HepG2 (cell line): ENCODE measurements at regions not wholly inside any gene's neighbourhood (a gene's known extent, or its start where the extent isn't known, plus 50 kb on each side); places are given as distances from the start of the nearest gene placed in this dataset.

Source experiments
- ATAC-seq: fragments of 200-7000 bp; cut with Tn5 transposase; 3 replicates; pipeline ENCODE4 v1.9.1; 2020; ENCODE audit warnings: mild to moderate bottlenecking, moderate library complexity
- BruUV-seq: library from RNA; stranded (reverse); fragments of 400-500 nt; replicated peaks from 2 replicates; lab custom pipeline; 2021; lab: Mats Ljungman, UMichigan
- CTCF ChIA-PET: fragments of 300-600 bp; formaldehyde crosslinking; extraction: SDS; loops from one replicate; lab custom pipeline; 2021; ENCODE audit warnings: low total read pairs, inconsistent platforms, low intra/inter-chr PET ratio; lab: Yijun Ruan, JAX
- POLR2A ChIA-PET: fragments of 350-600 bp; sonication (Branson Sonifier 250); formaldehyde crosslinking; loops from one replicate; lab custom pipeline; 2020; ENCODE audit warnings: antibody characterized with exemption, inconsistent platforms; lab: Yijun Ruan, JAX
- DNase-seq: peaks from one replicate; pipeline ENCODE4 v3.0.0-alpha.2; 2015; ENCODE audit warnings: low spot score
- FAIRE-seq: peaks from 3 replicates; lab custom pipeline; 2011; peaks lifted over from hg19 to GRCh38; lab: Jason Lieb, UNC
- H2AFZ ChIP-seq: one replicate; pipeline ENCODE4 v1.6.1; 2011; ENCODE audit warnings: low read length, inconsistent platforms
- H3K27ac ChIP-seq: fragments of 300-600 bp; 3 replicates; pipeline ENCODE4 v1.8.0; 2011; ENCODE audit warnings: mixed run types, mild to moderate bottlenecking, mixed read lengths, low read length, inconsistent platforms; ENCODE audit not compliant: insufficient read depth; ENCODE audit errors: extremely low read length
- H3K27me3 ChIP-seq, 2 experiments: fragments of 200-600 bp in 1 of 2; 2 replicates in 1 of 2; 3 replicates in 1 of 2; pipeline versions ENCODE4 v1.6.0 to v1.8.0; 2011; ENCODE audit warnings: low read length in 2 of 2, mild to moderate bottlenecking in 2 of 2, moderate library complexity in 2 of 2, inconsistent platforms in 1 of 2; ENCODE audit not compliant: insufficient read depth in 2 of 2, control insufficient read depth in 1 of 2
- H3K36me3 ChIP-seq, 2 experiments: fragments of 200-600 bp in 1 of 2; replicated peaks in 1 of 2; 2 replicates in 1 of 2; 3 replicates in 1 of 2; pipeline versions ENCODE4 v1.5.1 to v1.8.0; 2011; ENCODE audit warnings: low read length in 2 of 2, inconsistent platforms in 1 of 2; ENCODE audit not compliant: insufficient read depth in 2 of 2, control insufficient read depth in 1 of 2
- H3K4me1 ChIP-seq: 2 replicates; pipeline ENCODE4 v1.5.1; 2012; ENCODE audit warnings: low read length, inconsistent platforms; ENCODE audit not compliant: insufficient read depth
- H3K4me2 ChIP-seq: 2 replicates; pipeline ENCODE4 v1.6.0; 2011; ENCODE audit warnings: low read depth, low read length, inconsistent platforms
- H3K4me3 ChIP-seq, 3 experiments: fragments of 200-600 bp in 1 of 3; sonication (generic), shearing (Covaris generic) in 1 of 3; replicated peaks in 1 of 3; 2 replicates each; pipeline ENCODE4 v1.5.1; 2011 to 2016; ENCODE audit warnings: low read length in 3 of 3, inconsistent platforms in 2 of 3, low read depth in 2 of 3, mild to moderate bottlenecking in 2 of 3, control low read depth in 1 of 3, mixed read lengths in 1 of 3; ENCODE audit not compliant: insufficient read depth in 1 of 3
- H3K79me2 ChIP-seq: one replicate; pipeline ENCODE4 v1.6.1; 2011; ENCODE audit warnings: low read length, inconsistent platforms; ENCODE audit not compliant: insufficient read depth
- H3K9ac ChIP-seq: 2 replicates; pipeline ENCODE4 v1.6.0; 2011; ENCODE audit warnings: mild to moderate bottlenecking, low read depth, low read length, inconsistent platforms; ENCODE audit not compliant: insufficient read depth
- H3K9me3 ChIP-seq: 2 replicates; pipeline ENCODE4 v1.5.1; 2012; ENCODE audit warnings: mild to moderate bottlenecking, low read length
- H4K20me1 ChIP-seq: 2 replicates; pipeline ENCODE4 v1.6.0; 2011; ENCODE audit warnings: inconsistent platforms, mild to moderate bottlenecking, low read length, moderate library complexity; ENCODE audit not compliant: insufficient read depth
- KLF15 ChIP-seq: sonication (generic); formaldehyde crosslinking; IDR thresholded peaks from 2 replicates; pipeline ENCODE4 v1.8.1; 2023; ENCODE audit warnings: borderline replicate concordance, mild to moderate bottlenecking, inconsistent platforms, missing genetic modification reagents, mixed read lengths
- NFE2L2 ChIP-seq: fragments of 150-350 bp; IDR thresholded peaks from 2 replicates; pipeline ENCODE4 v1.6.1; 2014; ENCODE audit warnings: low read length
- PHF5A ChIP-seq: IDR thresholded peaks from one replicate; pipeline ENCODE4 v1.6.1; 2018; ENCODE audit warnings: low read depth, missing genetic modification reagents; ENCODE audit not compliant: unreplicated experiment
- ZNF232 ChIP-seq: sonication (generic); formaldehyde crosslinking; IDR thresholded peaks from 2 replicates; pipeline ENCODE4 v1.4.0; 2020; ENCODE audit warnings: missing genetic modification reagents, borderline replicate concordance
- ZNF367 ChIP-seq: sonication (generic); formaldehyde crosslinking; IDR thresholded peaks from 2 replicates; pipeline ENCODE4 v1.4.0; 2020; ENCODE audit warnings: missing genetic modification reagents, borderline replicate concordance
- ZNF546 ChIP-seq: sonication (generic); formaldehyde crosslinking; conservative IDR thresholded peaks from 2 replicates; pipeline ENCODE4 v1.8.1; 2023; ENCODE audit warnings: mild to moderate bottlenecking, missing genetic modification reagents
- ZNF776 ChIP-seq: sonication (generic); formaldehyde crosslinking; IDR thresholded peaks from 2 replicates; pipeline ENCODE4 v1.4.0; 2020; ENCODE audit warnings: mild to moderate bottlenecking, missing genetic modification reagents
- ZSCAN25 ChIP-seq: sonication (generic); formaldehyde crosslinking; IDR thresholded peaks from 2 replicates; pipeline ENCODE4 v1.8.0; 2022; ENCODE audit warnings: mild to moderate bottlenecking, missing genetic modification reagents
- WGBS: methylation state at CpG from one replicate; pipeline ENCODE4 v1.1.6; 2017; ENCODE audit warnings: low lambda C conversion rate; 5-methylcytosine and 5-hydroxymethylcytosine counted together
- in situ Hi-C: cut with HindIII; loops from 2 replicates; pipeline ENCODE4 v1.10.0; 2017; ENCODE audit warnings: low pct_unique_long_range_greater_than_20kb; ENCODE audit not compliant: extremely low pct_ligation_motif_present
- intact Hi-C: fragments of 100-400 bp; cut with micrococcal nuclease; formaldehyde crosslinking; loops from one replicate; pipeline ENCODE4 v1.10.0; 2022; ENCODE audit not compliant: unreplicated experiment
- TF ChIP-seq, protein P1 (sequence below): sonication (generic); formaldehyde crosslinking; IDR thresholded peaks from 2 replicates; pipeline ENCODE4 v1.5.0; 2020; ENCODE audit warnings: missing genetic modification reagents
- TF ChIP-seq, protein P2 (sequence below): sonication (generic); formaldehyde crosslinking; IDR thresholded peaks from 2 replicates; pipeline ENCODE4 v1.9.0; 2021; ENCODE audit warnings: missing genetic modification reagents, borderline replicate concordance

DNA sequence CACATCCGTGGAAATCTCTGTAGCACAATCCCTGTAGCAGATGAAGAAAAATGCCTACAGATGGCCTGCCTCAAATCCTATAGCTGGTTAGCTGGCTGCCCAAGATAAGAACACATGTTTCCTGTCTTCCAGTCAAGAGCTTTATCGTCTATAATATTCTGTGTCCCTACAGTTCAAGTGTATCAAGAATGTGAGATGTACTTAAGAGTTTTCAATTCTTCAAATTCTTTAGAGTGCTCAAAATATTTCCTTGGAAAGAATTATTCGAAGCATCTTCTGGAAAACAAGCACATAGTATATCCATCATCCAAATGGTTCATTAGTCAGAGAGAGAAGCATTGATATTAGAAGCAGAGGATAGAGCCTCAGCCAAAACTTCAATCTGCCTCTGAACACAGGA, 239.8 kb downstream of the COG6 start:
- CTCF ChIA-PET, result no interaction called here
- no peak overlapping the region for H3K27ac ChIP-seq
- H3K36me3 ChIP-seq, result no peaks in the 10 kb centered on the region
- H3K4me3 ChIP-seq, result no peak overlapping the region
- no peak overlapping the region for H2AFZ ChIP-seq
- H4K20me1 ChIP-seq, result no peaks in the 10 kb centered on the region
- no peaks in the 10 kb centered on the region for H3K27me3 ChIP-seq
- TF ChIP-seq, protein P1, sequence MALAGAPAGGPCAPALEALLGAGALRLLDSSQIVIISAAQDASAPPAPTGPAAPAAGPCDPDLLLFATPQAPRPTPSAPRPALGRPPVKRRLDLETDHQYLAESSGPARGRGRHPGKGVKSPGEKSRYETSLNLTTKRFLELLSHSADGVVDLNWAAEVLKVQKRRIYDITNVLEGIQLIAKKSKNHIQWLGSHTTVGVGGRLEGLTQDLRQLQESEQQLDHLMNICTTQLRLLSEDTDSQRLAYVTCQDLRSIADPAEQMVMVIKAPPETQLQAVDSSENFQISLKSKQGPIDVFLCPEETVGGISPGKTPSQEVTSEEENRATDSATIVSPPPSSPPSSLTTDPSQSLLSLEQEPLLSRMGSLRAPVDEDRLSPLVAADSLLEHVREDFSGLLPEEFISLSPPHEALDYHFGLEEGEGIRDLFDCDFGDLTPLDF (CRISPR knock-in tag), result no peak
- no peak for TF ChIP-seq NFE2L2
- no peak for TF ChIP-seq ZNF232 (CRISPR knock-in tag)
- intact Hi-C loops (no loop called here), in situ Hi-C loops (no loop called here)
- no peak for ATAC-seq
- BruUV-seq, result no TSS peak
- no peak for DNase-seq
- no peaks in the 10 kb centered on the region for H3K9me3 ChIP-seq
- no peaks in the 10 kb centered on the region for H3K4me1 ChIP-seq
- FAIRE-seq, result no peak
- H3K4me2 ChIP-seq, result no peak overlapping the region
- no peaks in the 10 kb centered on the region for H3K79me2 ChIP-seq
- H3K9ac ChIP-seq, result no peak overlapping the region
- 0% methylated on average over 3 of the region's 3 CpGs for WGBS
- POLR2A ChIA-PET, result no interaction called here

DNA sequence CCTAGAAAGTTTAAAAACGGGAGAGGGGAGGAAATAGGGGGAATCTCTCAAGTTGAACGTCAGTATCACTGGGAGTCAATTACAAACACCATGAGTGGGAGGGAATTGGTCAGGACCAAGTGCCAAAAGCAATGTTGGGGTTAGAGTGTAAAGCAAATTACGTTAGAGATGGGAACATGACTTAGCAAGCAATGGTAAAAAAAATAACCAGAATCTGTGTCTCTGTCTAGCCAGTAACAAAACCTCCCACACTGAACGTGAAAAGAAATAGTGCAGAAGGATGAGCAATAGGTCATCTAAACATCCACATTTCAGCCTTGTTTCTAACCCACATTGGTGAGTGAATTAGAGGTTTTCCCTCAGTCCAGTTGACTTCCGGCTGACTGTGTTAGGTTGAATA, 242.2 kb downstream of the COG6 start:
- in situ Hi-C loops (no loop called here), intact Hi-C loops (no loop called here)
- H3K79me2 ChIP-seq, result no peaks in the 10 kb centered on the region
- WGBS, result 0% methylated on average over 5 of the region's 5 CpGs
- no peaks in the 10 kb centered on the region for H3K36me3 ChIP-seq
- H3K9me3 ChIP-seq, result no peaks in the 10 kb centered on the region
- H3K9ac ChIP-seq, result no peak overlapping the region
- H3K27ac ChIP-seq, result no peak overlapping the region
- no TSS peak for BruUV-seq
- no peaks in the 10 kb centered on the region for H4K20me1 ChIP-seq
- ATAC-seq (no peak), FAIRE-seq (no peak), DNase-seq (no peak)
- H3K4me1 ChIP-seq, result no peaks in the 10 kb centered on the region
- CTCF ChIA-PET, result no interaction called here
- POLR2A ChIA-PET, result no interaction called here
- no peak overlapping the region for H3K4me2 ChIP-seq
- TF ChIP-seq ZSCAN25 (CRISPR knock-in tag) (no peak), ZNF232 (CRISPR knock-in tag) (no peak), ZNF546 (CRISPR knock-in tag) (no peak), ZNF776 (CRISPR knock-in tag) (no peak), PHF5A (no peak), KLF15 (no peak), ZNF367 (no peak)
- TF ChIP-seq, protein P2, sequence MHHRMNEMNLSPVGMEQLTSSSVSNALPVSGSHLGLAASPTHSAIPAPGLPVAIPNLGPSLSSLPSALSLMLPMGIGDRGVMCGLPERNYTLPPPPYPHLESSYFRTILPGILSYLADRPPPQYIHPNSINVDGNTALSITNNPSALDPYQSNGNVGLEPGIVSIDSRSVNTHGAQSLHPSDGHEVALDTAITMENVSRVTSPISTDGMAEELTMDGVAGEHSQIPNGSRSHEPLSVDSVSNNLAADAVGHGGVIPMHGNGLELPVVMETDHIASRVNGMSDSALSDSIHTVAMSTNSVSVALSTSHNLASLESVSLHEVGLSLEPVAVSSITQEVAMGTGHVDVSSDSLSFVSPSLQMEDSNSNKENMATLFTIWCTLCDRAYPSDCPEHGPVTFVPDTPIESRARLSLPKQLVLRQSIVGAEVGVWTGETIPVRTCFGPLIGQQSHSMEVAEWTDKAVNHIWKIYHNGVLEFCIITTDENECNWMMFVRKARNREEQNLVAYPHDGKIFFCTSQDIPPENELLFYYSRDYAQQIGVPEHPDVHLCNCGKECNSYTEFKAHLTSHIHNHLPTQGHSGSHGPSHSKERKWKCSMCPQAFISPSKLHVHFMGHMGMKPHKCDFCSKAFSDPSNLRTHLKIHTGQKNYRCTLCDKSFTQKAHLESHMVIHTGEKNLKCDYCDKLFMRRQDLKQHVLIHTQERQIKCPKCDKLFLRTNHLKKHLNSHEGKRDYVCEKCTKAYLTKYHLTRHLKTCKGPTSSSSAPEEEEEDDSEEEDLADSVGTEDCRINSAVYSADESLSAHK (CRISPR knock-in tag), result no peak
- H2AFZ ChIP-seq, result no peak overlapping the region
- H3K4me3 ChIP-seq, result no peak overlapping the region
- H3K27me3 ChIP-seq, result no peaks in the 10 kb centered on the region
